A549 (cell line): ENCODE measurements at regions not wholly inside any gene's neighbourhood (a gene's known extent, or its start where the extent isn't known, plus 50 kb on each side); places are given as distances from the start of the nearest gene placed in this dataset.

Experiments used
- BHLHE40 ChIP-seq: IDR thresholded peaks from 2 replicates; pipeline ENCODE4 v1.6.1; 2012; ENCODE audit warnings: low read depth, low read length, inconsistent platforms
- CHD2 ChIP-seq: fragments of 150-350 bp; IDR thresholded peaks from 2 replicates; pipeline ENCODE4 v1.6.1; 2014; ENCODE audit warnings: low read length; ENCODE audit not compliant: partially characterized antibody
- CTCF ChIP-seq: fragments of >200 bp; sonication (Bioruptor Twin); formaldehyde crosslinking; IDR thresholded peaks from 3 replicates; pipeline ENCODE4 v1.5.1; 2016
- MYC ChIP-seq: IDR thresholded peaks from 2 replicates; pipeline ENCODE4 v1.6.1; 2012; ENCODE audit warnings: mild to moderate bottlenecking, inconsistent platforms, low read length, improper control_type of control experiment, borderline replicate concordance
- POLR2A ChIP-seq: IDR thresholded peaks from 2 replicates; pipeline ENCODE4 v1.6.1; 2012; ENCODE audit warnings: mild to moderate bottlenecking, low read length
- ZFP36 ChIP-seq: fragments of 450-650 bp; IDR thresholded peaks from 2 replicates; pipeline ENCODE4 v1.6.1; 2014; ENCODE audit warnings: borderline replicate concordance; ENCODE audit not compliant: partially characterized antibody

DNA sequence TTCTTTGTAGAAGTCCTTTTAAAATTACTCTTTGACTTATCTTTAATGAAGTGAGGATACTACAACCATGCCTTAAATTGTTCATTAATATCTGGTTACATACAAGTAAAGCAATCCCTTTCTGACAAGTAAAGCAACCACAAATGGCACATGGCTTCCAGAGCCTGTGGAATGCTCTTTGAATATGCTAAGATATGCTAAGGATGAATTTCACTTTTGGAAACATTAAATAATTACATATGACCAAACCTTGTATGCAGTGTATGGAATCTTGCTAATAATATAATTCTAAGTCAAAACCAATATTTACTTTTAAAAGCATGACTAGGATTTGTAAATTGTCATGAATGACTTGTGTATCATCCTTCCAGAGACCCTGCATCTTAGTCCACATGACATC lies 1711.2 kb upstream of the CELF4 start:
- TF ChIP-seq MYC, result no peak
- TF ChIP-seq POLR2A, result no peak
- TF ChIP-seq BHLHE40, result no peak
- TF ChIP-seq CTCF, result no peak
- no peak for TF ChIP-seq ZFP36
- TF ChIP-seq CHD2, result no peak
